Ectodermal cell (in vitro differentiated cells): ENCODE measurements at regions not wholly inside any gene's neighbourhood (a gene's known extent, or its start where the extent isn't known, plus 50 kb on each side); places are given as distances from the start of the nearest gene placed in this dataset.

Source experiments
- H3K27ac ChIP-seq: 2 replicates; pipeline ENCODE4 v1.7.0; 2013; ENCODE audit warnings: mild to moderate bottlenecking, low read depth, low read length; ENCODE audit not compliant: insufficient read depth, poor library complexity, severe bottlenecking
- H3K27me3 ChIP-seq: 2 replicates; pipeline ENCODE4 v1.7.0; 2013; ENCODE audit warnings: mild to moderate bottlenecking, low read length; ENCODE audit not compliant: insufficient read depth, control insufficient read depth, poor library complexity, severe bottlenecking
- H3K36me3 ChIP-seq: one replicate; pipeline ENCODE4 v1.7.0; 2013; ENCODE audit warnings: low read length; ENCODE audit not compliant: control insufficient read depth, insufficient read depth
- H3K4me1 ChIP-seq: one replicate; pipeline ENCODE4 v1.7.0; 2013; ENCODE audit warnings: low read length; ENCODE audit not compliant: control insufficient read depth, insufficient read depth
- H3K4me3 ChIP-seq: 2 replicates; pipeline ENCODE4 v1.7.0; 2013; ENCODE audit warnings: low read depth, low read length, control low read depth; ENCODE audit not compliant: insufficient read depth
- H3K9me3 ChIP-seq: 2 replicates; pipeline ENCODE4 v1.7.0; 2013; ENCODE audit warnings: mild to moderate bottlenecking, low read length, moderate library complexity; ENCODE audit not compliant: control insufficient read depth
- whole genome bisulfite sequencing, 2 experiments: methylation state at CpG; one replicate each; pipeline ENCODE4 v1.1.7; 2013; ENCODE audit warnings: missing lambda C conversion rate in 2 of 2; 5-methylcytosine and 5-hydroxymethylcytosine counted together

DNA sequence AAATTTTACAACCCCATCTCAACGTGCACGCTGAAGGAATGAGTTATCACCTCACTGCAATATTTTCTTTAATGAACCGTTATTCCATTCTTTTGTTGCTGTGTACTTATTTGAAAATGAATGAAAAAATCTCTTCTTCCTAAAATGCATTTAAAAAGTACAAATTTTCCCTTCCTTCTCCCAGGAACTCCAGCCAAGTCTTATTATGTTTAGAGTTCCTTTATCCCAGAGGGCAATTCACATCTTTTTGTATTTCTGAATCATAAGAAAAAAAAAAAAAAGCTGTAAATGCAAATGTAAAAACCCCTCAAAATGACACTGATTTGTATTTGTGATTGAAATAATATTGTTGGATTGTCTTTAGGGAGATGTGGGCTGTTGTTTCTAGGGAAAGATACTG lies 2194.3 kb upstream of the CELF4 start:
- H3K9me3 ChIP-seq = no peaks in the 10 kb centered on the region
- no peak overlapping the region for H3K4me3 ChIP-seq
- H3K27ac ChIP-seq = no peak overlapping the region
- H3K36me3 ChIP-seq = no peaks in the 10 kb centered on the region
- 81% methylated on average over 3 of the region's 3 CpGs; no CpG with 5 or more reads in 1 of the 2 experiments for WGBS, 2 experiments
- no peaks in the 10 kb centered on the region for H3K27me3 ChIP-seq
- H3K4me1 ChIP-seq = no peaks in the 10 kb centered on the region

DNA sequence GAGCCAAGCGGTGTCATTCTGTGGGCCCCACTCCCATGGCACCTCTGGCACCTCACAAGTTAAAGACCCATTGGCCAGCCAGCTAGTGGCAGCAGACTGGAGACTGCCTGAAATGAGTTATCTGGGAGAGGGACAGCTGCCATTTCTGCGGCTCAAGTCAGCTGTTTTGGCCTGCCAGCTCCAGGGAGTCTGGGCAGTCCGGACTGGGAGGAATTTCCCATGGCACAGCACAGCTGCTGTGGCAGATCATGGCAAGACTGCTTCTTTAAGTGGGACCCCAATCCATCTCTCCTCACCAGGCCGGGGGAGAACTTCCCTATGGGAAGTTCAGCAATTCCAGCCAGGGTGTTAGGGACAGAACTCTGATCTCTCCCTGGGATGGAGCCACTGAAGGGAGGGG lies 2187.6 kb upstream of the CELF4 start:
- Histone ChIP-seq H3K27me3 (no peaks in the 10 kb centered on the region), H3K4me1 (peaks cover 11% of the 10 kb centered on the region), H3K36me3 (peaks cover 15% of the 10 kb centered on the region), H3K9me3 (peaks cover 3% of the 10 kb centered on the region), H3K4me3 (no peak overlapping the region), H3K27ac (no peak overlapping the region)
- 94 to 96% methylated on average over 4 of the region's 4 CpGs for WGBS, 2 experiments

DNA sequence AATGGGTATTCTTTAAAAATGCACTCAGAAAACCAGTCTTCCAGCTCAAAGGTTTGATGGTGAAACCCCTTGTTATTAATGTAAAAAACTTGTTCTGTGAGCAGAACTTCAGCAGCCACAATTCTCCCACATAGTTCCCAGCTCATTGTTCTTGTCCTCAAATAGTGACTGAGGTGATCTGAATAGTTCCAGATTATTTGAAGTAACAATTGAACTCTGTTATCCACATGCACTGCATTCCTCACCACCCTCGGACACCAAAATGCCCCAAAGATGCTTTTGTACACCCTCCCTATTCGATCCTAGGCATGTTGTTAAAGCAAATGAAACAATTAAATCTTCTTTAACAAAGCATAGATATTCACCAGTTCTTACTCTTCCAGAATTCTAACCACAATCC lies 2186.8 kb upstream of the CELF4 start:
- Histone ChIP-seq H3K27me3 (no peaks in the 10 kb centered on the region), H3K27ac (no peak overlapping the region), H3K4me3 (no peak overlapping the region), H3K9me3 (peaks cover 3% of the 10 kb centered on the region), H3K36me3 (peaks cover 15% of the 10 kb centered on the region), H3K4me1 (peaks cover 11% of the 10 kb centered on the region)
- WGBS, 2 experiments = 39 to 56% methylated on average over 2 of the region's 2 CpGs

DNA sequence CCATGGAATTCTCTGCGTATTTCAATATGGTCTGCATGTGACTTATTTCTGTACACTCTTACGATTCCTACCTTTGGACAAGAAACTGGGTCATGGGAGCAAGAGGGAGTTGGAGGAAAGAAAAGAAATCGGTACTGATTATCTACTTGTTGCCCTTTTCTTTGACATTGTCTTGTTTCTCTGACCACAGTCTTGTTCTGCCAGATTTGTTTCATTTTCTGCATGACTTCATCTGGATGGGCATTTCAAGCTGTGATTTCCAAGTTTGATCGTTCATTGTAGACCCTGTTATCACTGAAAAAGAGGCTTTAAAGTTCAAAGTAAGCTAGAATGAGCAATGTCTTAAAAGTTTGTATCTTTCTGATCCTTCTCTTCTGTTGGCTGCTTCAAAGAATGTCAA lies 2186.3 kb upstream of the CELF4 start:
- H3K9me3 ChIP-seq = peaks cover 3% of the 10 kb centered on the region
- H3K27me3 ChIP-seq = no peaks in the 10 kb centered on the region
- H3K4me3 ChIP-seq = no peak overlapping the region
- H3K27ac ChIP-seq = no peak overlapping the region
- peaks cover 15% of the 10 kb centered on the region for H3K36me3 ChIP-seq
- 93 to 95% methylated on average over 4 of the region's 4 CpGs for WGBS, 2 experiments
- H3K4me1 ChIP-seq = peaks cover 11% of the 10 kb centered on the region

DNA sequence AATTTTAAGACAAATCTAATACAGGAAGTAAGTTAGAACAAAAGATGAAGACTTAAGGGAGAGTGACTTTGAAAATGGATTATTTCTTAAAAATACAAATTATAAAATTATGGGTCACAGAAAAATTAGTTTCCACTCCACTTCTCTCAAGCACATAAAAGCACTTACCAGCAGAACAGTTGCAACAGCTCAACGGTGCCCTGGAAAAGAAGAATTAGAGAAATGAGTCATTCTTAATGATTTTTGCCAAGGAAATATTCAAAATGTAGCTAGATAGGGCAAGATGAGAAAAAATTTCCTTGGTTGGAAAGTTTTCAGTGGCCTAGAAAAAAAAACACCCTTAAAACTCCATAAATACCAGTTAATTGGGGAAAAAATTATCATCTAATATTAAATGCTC lies 2185.6 kb upstream of the CELF4 start:
- Histone ChIP-seq H3K4me1 (peaks cover 11% of the 10 kb centered on the region), H3K36me3 (peaks cover 15% of the 10 kb centered on the region), H3K9me3 (peaks cover 3% of the 10 kb centered on the region), H3K4me3 (no peak overlapping the region), H3K27ac (no peak overlapping the region), H3K27me3 (no peaks in the 10 kb centered on the region)
- 86 to 100% methylated on average over 1 of the region's 1 CpG for WGBS, 2 experiments

DNA sequence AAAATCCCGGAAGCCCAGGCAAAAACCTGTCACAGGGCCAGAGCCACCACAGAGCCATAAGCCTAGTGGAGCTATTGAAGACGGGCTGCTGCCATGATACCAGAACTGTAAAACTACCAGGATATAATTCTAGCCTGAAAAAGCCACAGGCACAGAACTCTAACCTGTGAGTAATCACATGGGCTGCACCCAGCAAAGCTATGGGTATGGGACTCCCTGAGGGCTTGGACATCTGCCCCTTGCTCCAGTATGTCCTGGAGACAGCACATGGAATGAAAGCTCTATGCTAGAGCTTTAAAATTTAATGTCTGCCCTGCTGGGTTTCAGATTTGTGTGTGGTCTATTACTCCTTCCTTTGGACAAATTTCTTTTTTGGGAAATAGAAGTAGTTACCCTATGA lies 2183.6 kb upstream of the CELF4 start:
- Histone ChIP-seq H3K27ac (no peak overlapping the region), H3K36me3 (peaks cover 15% of the 10 kb centered on the region), H3K9me3 (peaks cover 3% of the 10 kb centered on the region), H3K27me3 (no peaks in the 10 kb centered on the region), H3K4me3 (no peak overlapping the region), H3K4me1 (peaks cover 11% of the 10 kb centered on the region)
- WGBS, 2 experiments = 95% methylated on average over 2 of the region's 2 CpGs

DNA sequence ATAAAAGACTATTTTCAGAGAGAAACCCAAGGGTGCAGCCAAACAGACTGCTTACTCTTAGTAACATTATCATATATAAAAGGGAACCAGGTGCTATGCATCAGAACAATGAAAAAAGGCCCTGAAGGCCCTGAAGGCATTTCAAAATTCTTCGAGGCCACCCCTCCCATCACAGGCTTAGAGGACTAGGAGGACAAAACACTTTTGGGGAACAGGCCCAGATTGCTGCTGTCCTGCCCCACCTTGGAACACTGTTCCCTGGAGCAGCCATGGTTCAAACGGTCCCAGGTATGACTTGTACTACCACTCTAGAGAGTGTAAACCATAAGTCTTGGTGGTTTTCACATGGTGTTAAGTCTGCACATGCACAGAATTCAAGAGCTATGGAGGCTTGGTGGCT lies 2183.1 kb upstream of the CELF4 start:
- WGBS, 2 experiments = 94 to 96% methylated on average over 2 of the region's 2 CpGs
- no peaks in the 10 kb centered on the region for H3K27me3 ChIP-seq
- peaks cover 15% of the 10 kb centered on the region for H3K36me3 ChIP-seq
- peaks cover 11% of the 10 kb centered on the region for H3K4me1 ChIP-seq
- H3K4me3 ChIP-seq = no peak overlapping the region
- H3K9me3 ChIP-seq = peaks cover 3% of the 10 kb centered on the region
- no peak overlapping the region for H3K27ac ChIP-seq

DNA sequence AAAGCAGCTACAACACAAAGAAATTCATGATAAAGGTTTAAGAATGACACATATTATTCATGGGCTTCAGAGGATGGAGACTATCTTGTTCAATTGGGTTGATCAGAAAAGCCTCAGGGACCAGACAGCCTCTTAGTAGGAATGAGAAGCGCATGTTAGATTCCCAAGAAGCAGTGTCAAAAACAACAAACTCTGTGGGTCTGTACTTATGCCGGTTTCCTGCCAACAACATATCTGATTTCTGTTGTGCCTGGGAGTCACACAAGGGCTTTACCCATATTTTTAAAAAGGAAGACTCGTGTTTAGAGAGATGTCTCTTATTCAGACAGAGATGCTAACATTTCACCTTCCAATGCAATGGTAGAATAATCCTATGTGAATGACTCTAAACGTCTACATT lies 2180.6 kb upstream of the CELF4 start:
- 93 to 95% methylated on average over 3 to 4 of the region's 4 CpGs for WGBS, 2 experiments
- Histone ChIP-seq H3K36me3 (peaks cover 15% of the 10 kb centered on the region), H3K27ac (no peak overlapping the region), H3K4me1 (no peaks in the 10 kb centered on the region), H3K9me3 (peaks cover 3% of the 10 kb centered on the region), H3K27me3 (no peaks in the 10 kb centered on the region), H3K4me3 (no peak overlapping the region)

DNA sequence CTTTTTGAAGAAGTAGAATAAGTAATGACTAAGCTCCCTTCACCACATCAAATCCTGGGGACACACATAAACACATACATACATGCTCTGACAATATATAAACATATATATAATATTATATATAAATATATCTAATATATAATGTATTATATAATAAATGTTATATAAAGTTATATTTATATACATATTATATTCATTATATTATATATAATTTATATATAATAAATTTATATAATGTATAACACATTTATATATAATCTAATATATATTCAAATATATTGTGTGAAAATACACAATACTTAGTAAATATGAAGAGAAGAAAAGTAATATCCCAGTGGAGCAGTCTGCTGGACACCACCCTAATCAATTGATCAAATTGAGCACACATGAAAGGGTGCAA lies 2177.9 kb upstream of the CELF4 start:
- H3K27ac ChIP-seq = no peak overlapping the region
- H3K9me3 ChIP-seq = no peaks in the 10 kb centered on the region
- H3K4me1 ChIP-seq = no peaks in the 10 kb centered on the region
- H3K4me3 ChIP-seq = no peak overlapping the region
- no peaks in the 10 kb centered on the region for H3K27me3 ChIP-seq
- H3K36me3 ChIP-seq = peaks cover under 1% of the 10 kb centered on the region

DNA sequence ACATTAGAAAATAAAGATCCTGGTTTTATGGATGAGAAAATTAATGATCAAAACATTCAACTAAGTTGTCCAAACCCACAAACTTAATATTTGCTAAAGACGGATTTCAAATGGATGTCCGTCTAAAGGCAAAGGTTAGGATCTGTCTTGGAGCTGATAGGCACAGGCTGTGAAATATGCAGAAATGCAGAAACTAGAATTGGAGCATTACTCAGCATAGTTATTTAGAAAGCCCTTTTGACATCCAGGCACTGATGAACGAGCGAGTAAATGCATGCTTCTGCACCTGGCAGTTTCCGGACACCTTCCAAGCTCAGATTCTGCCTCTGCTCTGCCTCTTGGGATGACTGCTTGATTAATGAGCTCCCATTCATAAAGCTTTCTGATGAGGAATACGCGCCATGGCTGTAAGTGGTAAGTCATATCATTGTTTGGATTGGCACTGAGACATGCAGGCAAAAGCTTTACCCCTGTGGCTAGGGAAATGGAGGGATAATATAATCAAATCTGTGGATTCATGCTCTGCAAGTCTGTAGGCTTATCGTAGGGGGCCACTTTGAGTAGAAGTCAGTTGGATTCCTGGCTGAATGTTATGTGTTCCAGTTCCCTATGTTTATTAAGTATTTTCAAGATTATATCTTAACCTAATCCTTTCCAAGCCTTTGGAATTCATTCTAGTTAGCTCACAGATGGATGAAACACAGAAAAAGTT lies 2176.3 kb upstream of the CELF4 start:
- 92 to 96% methylated on average over 8 of the region's 8 CpGs for WGBS, 2 experiments
- H3K9me3 ChIP-seq = no peaks in the 10 kb centered on the region
- no peak overlapping the region for H3K27ac ChIP-seq
- no peaks in the 10 kb centered on the region for H3K36me3 ChIP-seq
- no peaks in the 10 kb centered on the region for H3K27me3 ChIP-seq
- H3K4me3 ChIP-seq = no peak overlapping the region
- no peaks in the 10 kb centered on the region for H3K4me1 ChIP-seq

DNA sequence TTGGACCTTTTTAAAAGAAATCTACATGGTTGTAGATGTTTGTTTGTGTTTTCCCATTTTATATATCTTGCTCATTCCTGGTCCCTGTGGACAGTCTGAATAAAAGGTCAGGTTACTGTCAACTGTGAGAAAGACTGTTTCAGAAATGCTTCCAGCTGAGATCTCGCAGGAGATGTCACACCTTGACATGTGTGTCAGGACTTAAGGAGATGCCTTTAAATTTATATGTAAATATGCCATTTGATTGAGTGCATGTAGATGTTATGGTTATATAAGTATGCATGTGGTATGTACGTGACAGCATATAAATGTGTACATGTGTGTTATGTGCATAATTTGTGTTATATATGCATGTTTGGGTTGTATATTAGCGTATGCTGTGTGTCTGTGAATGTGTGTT lies 2172.3 kb upstream of the CELF4 start:
- no peak overlapping the region for H3K27ac ChIP-seq

More for the DNA sequence above, 2172.3 kb upstream of the CELF4 start:
- Histone ChIP-seq H3K4me3 (no peak overlapping the region), H3K4me1 (no peaks in the 10 kb centered on the region), H3K36me3 (no peaks in the 10 kb centered on the region), H3K27me3 (no peaks in the 10 kb centered on the region), H3K9me3 (no peaks in the 10 kb centered on the region)
- 92 to 95% methylated on average over 3 of the region's 3 CpGs for WGBS, 2 experiments
